ENCODE measurements at regions not wholly inside any gene's neighbourhood (a gene's known extent, or its start where the extent isn't known, plus 50 kb on each side); places are given as distances from the start of the nearest gene placed in this dataset.

DNA sequence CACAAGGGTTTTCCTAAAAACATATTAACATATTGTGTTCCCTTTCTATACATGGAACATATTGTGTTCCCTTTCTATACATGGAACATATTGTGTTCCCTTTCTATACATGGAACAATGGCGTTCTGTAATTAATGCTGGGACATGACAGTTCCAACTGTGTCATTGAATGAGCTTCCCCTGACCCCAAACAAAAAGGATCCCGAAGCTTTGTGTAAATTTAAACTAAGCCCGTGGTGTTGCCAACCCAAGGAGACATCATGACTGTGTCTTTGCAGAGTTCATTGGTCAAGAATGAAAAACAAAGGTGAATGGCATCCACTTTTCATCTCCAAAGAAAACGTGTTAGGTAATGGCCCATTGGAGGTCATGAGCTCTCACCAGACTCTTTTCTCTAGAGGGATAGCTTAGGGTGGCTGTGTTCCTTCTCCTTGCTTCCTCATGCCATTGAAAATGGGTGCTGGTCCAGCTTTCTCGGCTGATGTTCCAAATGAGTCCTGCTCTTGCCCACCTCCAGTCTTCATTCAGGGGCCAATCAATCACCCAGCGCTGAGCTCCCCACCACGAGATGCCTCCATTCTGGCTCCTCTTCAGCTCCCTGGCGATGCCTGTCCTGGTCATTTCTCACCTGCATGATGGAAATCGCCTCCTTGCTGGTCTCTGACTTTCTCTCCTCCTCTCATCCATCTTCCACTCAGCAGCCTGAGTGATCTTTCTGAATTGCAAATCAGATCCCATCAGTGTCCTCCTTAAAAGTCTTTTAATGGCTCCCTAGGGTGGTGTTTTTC is 156.1 kb downstream of the VRK1 start:
- FAIRE-seq = no peak
- Histone ChIP-seq H3K36me3 (ENCODE audit: control insufficient read depth in 2 of 3, insufficient read depth in 3 of 3, low read length in 3 of 3) (no peaks in the 10 kb centered on the region), H3K9me3 (ENCODE audit: control insufficient read depth in 2 of 3, insufficient read depth in 1 of 3, low read length in 3 of 3) (no peaks in the 10 kb centered on the region), H3K27ac (ENCODE audit: low read depth in 2 of 2, low read length in 2 of 2) (no peak overlapping the region), H3K4me1 (ENCODE audit: control insufficient read depth in 2 of 3, insufficient read depth in 2 of 3, low read depth in 1 of 3, low read length in 3 of 3) (no peaks in the 10 kb centered on the region), H3K4me3 (ENCODE audit: low read length in 3 of 3) (no peak overlapping the region), H3K27me3 (ENCODE audit: control insufficient read depth, insufficient read depth, low read length) (no peaks in the 10 kb centered on the region), H3K9ac (ENCODE audit: low read length in 3 of 3) (no peak overlapping the region)
- intact Hi-C loops (cut with DNase I) = no loop called here
- TF ChIP-seq, protein P1, sequence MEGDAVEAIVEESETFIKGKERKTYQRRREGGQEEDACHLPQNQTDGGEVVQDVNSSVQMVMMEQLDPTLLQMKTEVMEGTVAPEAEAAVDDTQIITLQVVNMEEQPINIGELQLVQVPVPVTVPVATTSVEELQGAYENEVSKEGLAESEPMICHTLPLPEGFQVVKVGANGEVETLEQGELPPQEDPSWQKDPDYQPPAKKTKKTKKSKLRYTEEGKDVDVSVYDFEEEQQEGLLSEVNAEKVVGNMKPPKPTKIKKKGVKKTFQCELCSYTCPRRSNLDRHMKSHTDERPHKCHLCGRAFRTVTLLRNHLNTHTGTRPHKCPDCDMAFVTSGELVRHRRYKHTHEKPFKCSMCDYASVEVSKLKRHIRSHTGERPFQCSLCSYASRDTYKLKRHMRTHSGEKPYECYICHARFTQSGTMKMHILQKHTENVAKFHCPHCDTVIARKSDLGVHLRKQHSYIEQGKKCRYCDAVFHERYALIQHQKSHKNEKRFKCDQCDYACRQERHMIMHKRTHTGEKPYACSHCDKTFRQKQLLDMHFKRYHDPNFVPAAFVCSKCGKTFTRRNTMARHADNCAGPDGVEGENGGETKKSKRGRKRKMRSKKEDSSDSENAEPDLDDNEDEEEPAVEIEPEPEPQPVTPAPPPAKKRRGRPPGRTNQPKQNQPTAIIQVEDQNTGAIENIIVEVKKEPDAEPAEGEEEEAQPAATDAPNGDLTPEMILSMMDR (IDR thresholded peaks at IDR 0.05; ENCODE audit: borderline replicate concordance, extremely low read depth, insufficient read depth) = no peak
- DNase-seq = no peak

DNA sequence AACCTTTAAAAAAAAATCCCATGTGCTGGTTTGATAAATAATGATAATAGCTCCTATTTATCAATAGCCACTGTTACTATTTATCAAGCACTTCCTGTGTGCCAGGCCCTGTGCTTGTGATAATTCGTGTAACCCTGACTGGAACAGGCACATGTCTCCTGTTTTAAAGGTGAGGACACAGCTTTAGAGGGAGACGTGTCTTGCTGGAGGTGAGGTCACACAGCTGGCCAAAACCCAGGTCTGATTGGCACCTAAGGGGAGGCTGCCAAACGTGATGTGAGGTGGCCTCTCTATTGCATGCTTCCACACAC is 156.6 kb downstream of the VRK1 start:
- H3K4me3 ChIP-seq (ENCODE audit: low read length in 3 of 3) = no peak overlapping the region
- FAIRE-seq (no peak), DNase-seq (no peak)
- H3K27me3 ChIP-seq (ENCODE audit: control insufficient read depth, insufficient read depth, low read length) = no peaks in the 10 kb centered on the region
- intact Hi-C loops (cut with DNase I) = no loop called here
- no peaks in the 10 kb centered on the region for H3K4me1 ChIP-seq (ENCODE audit: control insufficient read depth in 2 of 3, insufficient read depth in 2 of 3, low read depth in 1 of 3, low read length in 3 of 3)
- H3K9ac ChIP-seq (ENCODE audit: low read length in 3 of 3) = no peak overlapping the region
- no peaks in the 10 kb centered on the region for H3K9me3 ChIP-seq (ENCODE audit: control insufficient read depth in 2 of 3, insufficient read depth in 1 of 3, low read length in 3 of 3)
- no peaks in the 10 kb centered on the region for H3K36me3 ChIP-seq (ENCODE audit: control insufficient read depth in 2 of 3, insufficient read depth in 3 of 3, low read length in 3 of 3)
- TF ChIP-seq, protein P1 (IDR thresholded peaks at IDR 0.05; ENCODE audit: borderline replicate concordance, extremely low read depth, insufficient read depth) = no peak
- no peak overlapping the region for H3K27ac ChIP-seq (ENCODE audit: low read depth in 2 of 2, low read length in 2 of 2)

DNA sequence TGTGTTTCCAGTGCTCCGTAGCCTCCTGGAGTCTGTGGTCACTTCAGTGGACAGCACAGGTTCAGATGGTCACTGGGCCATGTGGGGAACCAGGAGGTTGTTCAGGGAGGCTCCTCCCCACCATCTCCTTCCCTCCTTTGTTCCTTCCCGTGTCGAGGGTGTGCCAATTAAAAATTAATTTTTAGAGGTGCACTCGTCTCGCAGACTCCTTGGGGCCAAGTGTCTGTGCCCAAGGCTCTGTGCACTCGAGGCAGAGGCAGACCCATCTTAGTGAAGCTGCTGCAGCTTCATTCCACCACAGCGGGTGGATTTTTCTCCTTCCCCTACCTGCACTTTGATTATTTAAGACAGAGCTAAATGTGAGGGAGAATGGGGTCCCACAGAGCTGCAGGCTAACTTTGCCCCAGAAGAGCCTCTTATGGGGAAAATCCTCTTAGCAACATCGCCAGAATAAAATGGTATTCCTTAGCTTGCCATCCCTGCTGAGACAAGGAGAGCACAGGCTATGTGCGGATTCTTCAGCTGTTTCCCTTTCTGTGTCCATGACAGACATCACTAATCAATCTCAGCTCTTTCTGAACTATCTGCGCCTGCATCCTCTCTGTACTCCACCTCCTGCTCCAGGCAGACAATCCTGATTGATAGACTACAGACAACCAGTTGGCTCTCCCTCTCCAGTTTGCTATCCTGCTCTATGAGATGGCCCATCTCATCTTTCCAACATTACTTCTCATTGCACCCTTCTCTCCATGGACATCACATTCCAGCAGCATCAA is 159.5 kb downstream of the VRK1 start:
- H3K9me3 ChIP-seq (ENCODE audit: control insufficient read depth in 2 of 3, insufficient read depth in 1 of 3, low read length in 3 of 3) = no peaks in the 10 kb centered on the region
- no peaks in the 10 kb centered on the region for H3K36me3 ChIP-seq (ENCODE audit: control insufficient read depth in 2 of 3, insufficient read depth in 3 of 3, low read length in 3 of 3)
- no peak overlapping the region for H3K4me3 ChIP-seq (ENCODE audit: low read length in 3 of 3)
- no peaks in the 10 kb centered on the region for H3K27me3 ChIP-seq (ENCODE audit: control insufficient read depth, insufficient read depth, low read length)
- DNase-seq (no peak), FAIRE-seq (no peak)
- H3K27ac ChIP-seq (ENCODE audit: low read depth in 2 of 2, low read length in 2 of 2) = no peak overlapping the region
- intact Hi-C loops (cut with DNase I) = no loop called here
- no peak overlapping the region for H3K9ac ChIP-seq (ENCODE audit: low read length in 3 of 3)
- TF ChIP-seq, protein P1 (IDR thresholded peaks at IDR 0.05; ENCODE audit: borderline replicate concordance, extremely low read depth, insufficient read depth) = no peak
- no peaks in the 10 kb centered on the region for H3K4me1 ChIP-seq (ENCODE audit: control insufficient read depth in 2 of 3, insufficient read depth in 2 of 3, low read depth in 1 of 3, low read length in 3 of 3)

All from kidney (tissue), 13 donors.